ENCODE measurements at regions not wholly inside any gene's neighbourhood (a gene's known extent, or its start where the extent isn't known, plus 50 kb on each side); places are given as distances from the start of the nearest gene placed in this dataset.
"Not testable (repeated sequence)": the region's sequence is repeated elsewhere in the genome, so short reads cannot be mapped to it uniquely, and the experiment has no call there.

GRCh38 chr17:56690441-56691291, 97.2 kb downstream of the NOG start:
- DNase-seq (ENCODE audit: low read depth) = no peak

GRCh38 chr17:56694825-56695224, 101.3 kb downstream of the NOG start:
- no peak for DNase-seq (ENCODE audit: low read depth)

DNA sequence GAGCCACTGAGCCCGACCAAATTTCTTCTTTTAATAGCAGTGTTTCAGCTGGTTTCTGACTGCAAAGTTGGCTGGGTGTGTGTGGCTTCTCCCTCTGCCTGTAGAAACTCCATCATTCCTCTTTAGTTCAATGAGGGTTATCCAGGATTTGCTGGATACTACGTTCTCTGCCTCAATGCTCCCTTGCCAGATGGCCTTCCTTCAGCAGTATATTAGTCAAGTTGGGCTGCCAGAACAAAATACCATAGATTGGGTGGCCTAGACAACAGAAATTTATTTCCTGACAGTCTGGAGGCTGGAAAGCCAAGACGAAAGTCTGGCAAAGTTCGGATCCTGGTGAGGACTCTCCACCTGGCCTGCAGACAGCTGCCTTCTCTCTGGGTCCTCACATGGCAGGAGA, 103.7 kb downstream of the NOG start:
- no peak for DNase-seq (ENCODE audit: low read depth)

GRCh38 chr17:56699186-56699894, 105.8 kb downstream of the NOG start:
- peak; percentile 87 for DNase-seq (ENCODE audit: low read depth)

DNA sequence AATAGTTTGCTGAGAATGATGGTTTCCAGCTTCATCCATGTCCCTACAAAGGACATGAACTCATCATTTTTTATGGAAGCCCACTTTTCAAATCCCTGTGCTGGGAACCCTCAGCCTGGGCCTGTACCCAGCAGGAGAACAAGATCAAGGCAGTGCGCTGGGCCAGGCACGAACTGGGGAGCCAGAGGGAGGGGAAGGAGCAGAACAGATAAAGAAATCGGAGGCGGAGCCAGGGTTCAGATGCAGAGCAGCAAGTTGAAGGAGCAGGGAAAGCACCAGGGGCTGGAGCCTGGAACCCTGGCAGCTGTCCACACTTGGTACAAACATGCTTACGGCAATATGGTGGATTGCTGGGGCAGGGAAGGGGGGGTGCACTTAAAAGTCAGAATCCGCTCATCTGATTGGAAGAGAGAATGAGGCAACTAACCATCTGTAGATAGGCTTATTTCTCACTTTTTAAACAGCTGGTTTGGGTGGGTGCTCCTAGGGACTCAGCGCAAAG, 107.5 kb downstream of the NOG start:
- no peak for DNase-seq (ENCODE audit: low read depth)

DNA sequence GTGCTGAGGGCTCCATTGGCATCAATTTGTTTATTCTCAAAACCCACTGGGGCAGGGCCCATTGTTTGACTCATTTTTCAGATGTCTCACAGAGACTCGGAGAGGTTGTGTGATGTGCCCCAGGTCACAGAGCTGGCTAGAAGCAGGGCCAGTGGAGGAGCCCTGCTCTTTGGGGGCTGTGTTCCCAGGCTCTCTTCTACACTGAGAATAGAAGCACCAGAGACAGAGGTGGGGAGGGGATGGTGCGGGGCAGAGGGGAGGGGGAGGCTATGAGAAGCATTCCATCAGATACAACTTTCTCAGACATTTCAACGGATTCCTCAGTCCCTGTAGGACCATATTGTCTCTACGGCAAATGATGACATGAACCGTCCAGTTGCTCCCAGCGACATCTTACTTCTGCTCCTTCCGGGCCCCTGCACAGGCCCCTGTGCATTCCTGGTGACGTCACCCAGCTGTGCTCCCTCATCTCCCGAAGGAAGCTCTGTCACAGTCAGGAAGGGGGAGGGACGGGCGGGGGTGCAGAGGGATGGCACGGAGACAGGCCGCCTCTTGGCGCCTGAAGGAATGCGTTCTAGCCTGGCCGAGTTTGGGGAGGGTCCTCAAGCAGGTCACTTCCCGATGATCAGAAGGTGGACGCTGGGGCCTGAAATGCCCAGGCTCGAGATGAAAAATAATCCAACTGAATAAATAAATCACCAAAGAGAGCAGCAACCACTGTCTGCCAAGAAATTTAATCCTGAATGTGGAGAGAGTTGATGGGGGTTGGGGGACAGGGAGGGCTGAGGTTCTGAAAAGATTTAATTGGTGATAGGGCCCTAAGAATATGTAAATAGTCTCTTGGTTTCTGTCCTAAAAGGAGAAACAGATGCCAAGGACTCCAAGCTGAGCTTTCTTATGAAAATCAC, 114.1 kb downstream of the NOG start:
- peak; percentile 10 for DNase-seq (ENCODE audit: low read depth)

DNA sequence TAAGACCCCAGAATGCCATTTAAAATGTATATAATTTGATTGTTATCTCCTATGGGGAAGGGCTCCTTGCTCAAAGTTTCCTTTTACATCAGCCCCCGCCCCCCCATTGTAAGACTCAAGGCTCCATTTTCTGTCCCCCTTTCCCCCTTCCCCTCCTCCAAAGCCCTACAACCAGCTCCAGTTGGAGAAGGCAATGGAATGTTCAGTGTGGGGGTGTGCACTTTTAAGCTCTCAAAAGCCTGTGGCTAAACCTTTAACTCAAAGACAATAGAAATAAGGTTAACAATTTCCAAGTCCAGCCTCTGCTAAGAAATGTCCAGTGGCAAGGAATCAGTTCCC, 114.7 kb downstream of the NOG start:
- DNase-seq (ENCODE audit: low read depth) = no peak

DNA sequence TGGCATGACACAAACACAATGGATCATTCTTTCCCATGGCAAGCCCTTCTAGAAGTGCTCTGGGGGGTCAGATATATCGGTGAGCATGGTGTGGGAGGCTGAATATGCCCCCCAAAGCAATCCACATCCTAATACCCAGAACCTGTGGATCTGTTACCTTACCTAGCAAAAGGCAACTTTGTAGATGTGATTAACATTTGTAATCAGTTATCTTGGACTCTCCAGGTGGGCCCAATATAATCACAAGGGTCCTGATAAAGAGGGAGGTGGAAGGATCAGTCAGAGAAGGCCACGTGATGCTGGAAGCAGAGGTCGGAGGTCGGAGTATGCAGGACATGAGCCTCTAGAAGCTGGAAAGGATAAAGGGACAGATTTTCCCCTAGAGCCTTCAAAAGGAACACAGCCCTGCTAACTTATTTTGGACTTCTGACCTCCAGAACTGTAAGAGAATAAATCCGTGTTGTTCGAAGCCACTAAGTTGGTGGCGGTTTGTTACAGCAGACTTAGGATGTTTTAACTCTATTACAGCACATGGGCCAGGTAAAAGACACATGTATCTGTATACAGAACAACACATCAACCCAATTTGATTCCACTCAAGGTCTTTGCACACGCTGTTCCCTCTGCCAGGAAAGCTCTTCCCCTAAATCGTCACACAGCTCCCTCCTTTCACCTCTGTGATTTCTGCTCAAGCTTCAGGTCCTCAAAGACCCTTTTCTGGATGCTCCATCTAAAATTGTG, 115.3 kb downstream of the NOG start:
- no peak for DNase-seq (ENCODE audit: low read depth)

- no peak for DNase-seq (ENCODE audit: low read depth)
These were observed 117.5 kb downstream of the NOG start for GRCh38 chr17:56710986-56711385.

GRCh38 chr17:56715613-56716357, 117.9 kb downstream of the C17orf67 start:
- DNase-seq (ENCODE audit: low read depth) = peak; percentile 74

DNA sequence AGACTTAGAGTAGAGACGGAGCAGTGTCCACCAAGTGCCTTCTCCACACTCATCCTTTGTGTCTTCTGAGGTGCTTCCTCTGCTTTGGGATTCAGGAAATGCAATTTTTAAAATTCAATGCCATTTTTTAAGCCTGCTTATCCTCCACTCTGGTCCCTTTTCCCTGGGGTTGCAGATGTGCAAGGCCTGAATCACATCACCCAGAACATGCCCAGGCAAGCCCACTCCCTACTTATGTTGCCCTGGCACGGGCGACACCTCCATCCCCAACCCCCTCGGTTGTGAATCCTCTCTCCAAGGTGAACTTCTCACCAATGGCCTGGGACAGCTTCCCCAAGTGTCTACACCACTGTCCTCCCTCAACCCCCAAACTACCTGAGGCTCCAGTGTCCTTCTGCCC, 116.2 kb downstream of the C17orf67 start:
- DNase-seq (ENCODE audit: low read depth) = no peak

DNA sequence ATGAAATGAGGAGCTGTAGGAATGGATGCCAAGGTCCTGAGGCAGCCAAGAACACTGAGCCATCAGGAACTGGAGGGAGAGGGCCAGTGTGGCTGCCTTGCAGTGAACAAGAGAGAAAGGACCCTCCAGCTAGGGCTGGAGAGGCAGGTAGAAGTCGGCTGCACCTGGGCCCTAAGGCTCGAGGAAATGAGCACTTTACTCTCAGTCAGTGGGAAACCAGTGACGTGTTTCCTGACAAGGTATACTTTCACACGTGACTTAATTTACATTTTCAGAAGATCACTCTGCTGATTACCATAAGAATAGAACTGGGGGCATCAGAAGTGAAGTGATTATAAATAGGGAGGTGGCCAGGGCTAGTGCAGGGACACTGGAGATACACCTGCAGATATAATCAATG, 115.2 kb downstream of the C17orf67 start:
- no peak for DNase-seq (ENCODE audit: low read depth)

GRCh38 chr17:56723421-56723820, 110.3 kb downstream of the C17orf67 start:
- DNase-seq (ENCODE audit: low read depth) = no peak

DNA sequence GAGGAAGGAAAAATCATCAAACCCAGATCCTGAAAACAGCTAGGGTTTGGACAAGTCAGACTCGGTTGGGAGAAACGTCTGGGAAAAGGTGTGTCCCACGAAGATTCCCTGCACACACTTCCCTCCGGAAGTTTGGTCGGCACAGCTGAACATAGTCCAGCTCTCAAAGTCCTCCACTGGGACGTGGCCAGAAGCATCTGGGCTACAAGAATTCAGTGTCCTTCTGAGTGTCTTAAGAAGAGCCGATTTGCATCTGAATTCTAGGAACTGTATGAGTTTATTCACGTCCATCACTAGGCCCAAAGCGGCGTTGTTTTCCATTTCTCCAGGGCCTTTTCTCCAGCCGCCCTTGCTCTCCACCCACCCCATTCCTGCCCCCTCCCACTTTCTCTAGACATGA, 109.1 kb downstream of the C17orf67 start:
- no peak for DNase-seq (ENCODE audit: low read depth)

GRCh38 chr17:56725144-56725543, 108.6 kb downstream of the C17orf67 start:
- no peak for DNase-seq (ENCODE audit: low read depth)

GRCh38 chr17:56727876-56728617, 105.7 kb downstream of the C17orf67 start:
- no peak for DNase-seq (ENCODE audit: low read depth)

- not testable (repeated sequence) for DNase-seq (ENCODE audit: low read depth)
These were observed 102.6 kb downstream of the C17orf67 start for GRCh38 chr17:56731096-56731495.

DNA sequence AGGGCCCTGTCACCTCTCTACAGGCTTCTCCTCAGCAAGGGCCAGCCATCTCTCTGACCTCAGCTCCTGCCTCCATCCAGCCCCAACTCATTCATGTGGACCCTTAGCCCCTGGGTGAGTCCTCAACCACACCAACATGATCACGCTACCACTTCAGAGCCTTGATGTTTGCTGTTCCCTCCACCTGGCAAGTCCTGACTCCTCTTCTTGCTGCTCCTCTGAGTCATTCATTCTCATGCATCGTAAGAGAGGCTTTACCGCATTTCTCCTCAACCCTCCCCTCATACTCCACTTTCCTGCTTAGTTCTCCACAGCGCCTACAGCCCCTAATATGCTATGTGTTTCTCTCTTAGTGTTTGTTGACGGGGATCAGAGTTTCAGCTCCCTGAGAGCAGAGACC, 99.9 kb downstream of the C17orf67 start:
- DNase-seq (ENCODE audit: low read depth) = no peak

- DNase-seq (ENCODE audit: low read depth) = no peak
These were observed 97.9 kb downstream of the C17orf67 start for GRCh38 chr17:56735842-56736241.

All from fibroblast of the conjunctiva (primary cell).